Astrocyte of the cerebellum (primary cell): ENCODE measurements at regions not wholly inside any gene's neighbourhood (a gene's known extent, or its start where the extent isn't known, plus 50 kb on each side); places are given as distances from the start of the nearest gene placed in this dataset.

Experiments used
- DNase-seq: peaks from one replicate; pipeline ENCODE4 v3.0.0-alpha.2; 2011; ENCODE audit warnings: low read depth
- H3K4me3 ChIP-seq: 2 replicates; pipeline ENCODE4 v1.5.1; 2011; ENCODE audit warnings: mild to moderate bottlenecking, low read depth, low read length, moderate library complexity
- in situ Hi-C: cut with HindIII; loops from 2 replicates; pipeline ENCODE4 v1.10.0; 2017; ENCODE audit warnings: low sequenced_read_pairs
- TF ChIP-seq, protein P1 (sequence below): IDR thresholded peaks from 2 replicates; pipeline ENCODE4 v1.5.1; 2012; ENCODE audit warnings: low read length, low read depth, moderate library complexity, mild to moderate bottlenecking; ENCODE audit errors: missing control alignments

DNA sequence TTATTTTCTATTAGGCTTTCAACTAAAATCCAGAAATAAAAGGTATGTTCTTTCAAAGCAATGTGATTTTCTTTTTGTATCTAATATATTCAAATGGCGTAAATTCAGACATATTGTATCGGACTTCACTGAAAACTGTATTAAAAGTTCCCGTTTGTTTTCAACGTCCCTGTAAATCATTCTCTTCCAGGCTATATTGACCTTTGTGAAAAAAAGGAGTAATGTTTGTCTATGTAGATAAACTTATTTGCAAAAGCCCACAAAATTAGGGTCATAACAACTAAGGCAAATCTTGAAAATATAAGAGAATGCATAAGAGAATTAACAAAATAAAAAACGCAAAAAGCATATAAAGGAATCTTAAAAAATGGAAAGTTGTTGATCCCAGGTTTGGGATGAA, 1492.4 kb downstream of the AACS start:
- DNase-seq = no peak
- no peak overlapping the region for H3K4me3 ChIP-seq
- TF ChIP-seq, protein P1, sequence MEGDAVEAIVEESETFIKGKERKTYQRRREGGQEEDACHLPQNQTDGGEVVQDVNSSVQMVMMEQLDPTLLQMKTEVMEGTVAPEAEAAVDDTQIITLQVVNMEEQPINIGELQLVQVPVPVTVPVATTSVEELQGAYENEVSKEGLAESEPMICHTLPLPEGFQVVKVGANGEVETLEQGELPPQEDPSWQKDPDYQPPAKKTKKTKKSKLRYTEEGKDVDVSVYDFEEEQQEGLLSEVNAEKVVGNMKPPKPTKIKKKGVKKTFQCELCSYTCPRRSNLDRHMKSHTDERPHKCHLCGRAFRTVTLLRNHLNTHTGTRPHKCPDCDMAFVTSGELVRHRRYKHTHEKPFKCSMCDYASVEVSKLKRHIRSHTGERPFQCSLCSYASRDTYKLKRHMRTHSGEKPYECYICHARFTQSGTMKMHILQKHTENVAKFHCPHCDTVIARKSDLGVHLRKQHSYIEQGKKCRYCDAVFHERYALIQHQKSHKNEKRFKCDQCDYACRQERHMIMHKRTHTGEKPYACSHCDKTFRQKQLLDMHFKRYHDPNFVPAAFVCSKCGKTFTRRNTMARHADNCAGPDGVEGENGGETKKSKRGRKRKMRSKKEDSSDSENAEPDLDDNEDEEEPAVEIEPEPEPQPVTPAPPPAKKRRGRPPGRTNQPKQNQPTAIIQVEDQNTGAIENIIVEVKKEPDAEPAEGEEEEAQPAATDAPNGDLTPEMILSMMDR = no peak
- in situ Hi-C loops = no loop called here

DNA sequence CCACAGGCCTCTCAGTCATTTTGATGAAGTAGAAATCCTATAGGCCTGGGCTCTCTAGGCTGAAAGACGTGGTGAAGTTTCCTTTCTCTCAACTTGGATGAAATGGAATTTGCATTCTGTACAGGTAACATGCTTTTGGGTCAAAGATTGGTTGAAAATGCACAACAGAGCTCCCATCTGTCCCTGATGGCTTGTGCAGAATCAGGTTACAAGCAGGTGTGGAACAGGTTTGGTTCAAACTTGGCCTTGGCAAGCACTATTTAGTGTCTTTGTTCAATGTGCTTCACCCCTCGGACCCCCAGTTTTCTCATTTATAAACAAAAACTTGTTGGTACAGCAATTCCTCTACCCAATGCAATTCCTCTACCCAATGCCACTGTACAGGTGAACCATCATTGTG, 1493.0 kb downstream of the AACS start:
- no peak overlapping the region for H3K4me3 ChIP-seq
- DNase-seq = no peak
- in situ Hi-C loops = no loop called here
- TF ChIP-seq, protein P1 = no peak

DNA sequence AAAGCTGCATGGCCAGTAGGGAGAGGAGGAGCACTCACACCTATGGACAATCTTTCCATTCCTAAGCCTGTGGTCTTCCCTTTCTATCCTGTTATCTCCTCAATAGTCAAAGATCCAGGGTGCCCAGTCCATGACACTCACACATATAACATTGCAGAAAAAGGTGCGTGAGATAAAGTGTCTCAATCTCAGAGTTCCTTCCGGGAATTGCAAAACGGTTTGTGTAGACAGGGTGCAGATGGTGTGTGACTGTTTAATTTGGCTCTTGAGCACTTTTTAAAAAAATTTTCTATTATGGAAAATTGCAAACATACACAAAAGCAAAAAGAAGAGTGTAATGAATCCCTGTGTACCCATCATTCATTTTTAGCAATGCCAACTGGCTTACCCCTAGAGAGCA, 1493.6 kb downstream of the AACS start:
- no peak for DNase-seq
- H3K4me3 ChIP-seq = no peak overlapping the region
- TF ChIP-seq, protein P1 = no peak
- in situ Hi-C loops = no loop called here

DNA sequence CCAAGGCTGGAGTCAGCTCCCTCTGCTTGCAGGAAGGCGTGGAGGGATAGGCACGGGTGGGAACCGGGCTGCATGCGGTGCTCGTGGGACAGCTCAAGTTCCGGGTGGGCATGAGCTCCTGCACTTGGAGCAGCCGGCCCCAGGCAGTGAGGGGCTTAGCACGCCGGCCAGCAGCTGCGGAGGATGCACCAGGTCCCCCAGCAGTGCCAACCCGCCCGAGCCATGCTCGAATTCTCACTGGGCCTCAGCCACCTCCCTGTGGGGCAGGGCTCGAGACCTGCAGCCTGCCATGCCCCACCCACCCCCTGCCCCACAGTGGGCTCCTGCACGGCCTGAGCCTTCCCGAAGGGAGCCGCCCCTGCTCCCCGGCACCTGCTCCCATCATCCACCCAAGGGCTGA, 1501.8 kb downstream of the AACS start:
- TF ChIP-seq, protein P1 = no peak
- in situ Hi-C loops = no loop called here
- DNase-seq = no peak
- no peak overlapping the region for H3K4me3 ChIP-seq

DNA sequence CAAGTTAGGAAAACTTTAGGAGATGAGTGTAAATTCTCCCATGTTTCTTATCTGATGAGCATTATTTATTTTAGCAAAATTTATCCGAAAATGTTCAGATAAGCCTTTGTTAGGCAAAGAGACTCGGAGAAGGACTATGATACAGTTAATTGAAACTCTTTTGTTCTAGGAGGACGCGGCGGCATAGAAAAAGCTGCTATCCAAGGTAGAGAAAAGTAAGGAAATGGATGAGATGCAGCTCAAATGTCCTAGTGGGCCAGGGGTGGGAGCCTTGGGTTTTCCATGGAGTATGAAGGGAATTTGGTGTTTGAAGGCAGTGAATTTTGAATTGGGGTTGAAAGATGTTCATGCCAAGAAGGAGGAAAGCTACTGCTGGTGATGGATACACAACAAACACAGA, 1504.5 kb downstream of the AACS start:
- in situ Hi-C loops = no loop called here

DNA sequence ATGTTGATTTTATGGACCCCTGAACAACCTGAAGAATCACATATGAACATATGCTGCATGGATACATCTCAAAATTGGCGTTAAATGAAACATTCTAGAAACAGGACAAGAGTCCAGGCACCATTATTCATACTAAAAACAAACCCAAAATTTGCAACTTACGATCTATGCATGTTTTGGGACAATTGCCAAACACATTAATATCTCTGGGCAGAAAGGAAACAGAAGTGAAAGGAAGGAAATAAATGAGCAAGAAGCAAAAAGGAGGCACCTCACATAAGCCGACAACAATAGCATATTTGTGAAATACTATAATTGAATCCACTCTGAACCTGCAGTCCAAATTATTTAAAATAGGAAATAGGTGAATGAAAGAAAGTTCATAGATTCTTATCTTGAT, 1505.3 kb downstream of the AACS start:
- in situ Hi-C loops = no loop called here
- no peak for DNase-seq
- TF ChIP-seq, protein P1 = no peak
- H3K4me3 ChIP-seq = no peak overlapping the region

More for the DNA sequence above, 1504.5 kb downstream of the AACS start:
- no peak overlapping the region for H3K4me3 ChIP-seq
- TF ChIP-seq, protein P1 = no peak
- DNase-seq = no peak

DNA sequence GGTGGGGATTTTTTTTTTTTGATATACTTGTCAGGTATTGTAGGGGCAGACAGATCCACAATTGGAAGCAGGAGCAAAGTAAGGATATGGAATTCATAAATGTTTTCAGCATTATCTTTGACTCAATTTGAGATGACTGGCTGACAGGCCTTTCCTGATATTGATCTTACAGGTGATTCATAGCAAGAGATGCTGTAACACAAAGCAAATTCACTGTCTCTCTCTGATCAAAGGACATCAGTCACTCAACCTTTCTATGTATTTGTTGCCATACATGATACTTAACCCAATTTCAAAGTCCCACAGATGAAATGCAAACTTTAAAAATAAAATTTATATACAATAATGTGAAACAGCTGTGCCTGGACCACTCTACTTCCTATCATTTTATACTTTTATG, 1506.9 kb downstream of the AACS start:
- in situ Hi-C loops = no loop called here
- TF ChIP-seq, protein P1 = no peak
- no peak for DNase-seq
- H3K4me3 ChIP-seq = no peak overlapping the region
